Prostate gland (tissue), 2 donors: ENCODE measurements at regions not wholly inside any gene's neighbourhood (a gene's known extent, or its start where the extent isn't known, plus 50 kb on each side); places are given as distances from the start of the nearest gene placed in this dataset.

Experiments
- DNase-seq: peaks from one replicate; pipeline ENCODE4 v3.0.0-alpha.2; 2019; ENCODE audit warnings: low spot score
- H3K27ac ChIP-seq, 2 donors: fragments of 200-600 bp; sonication (generic); 2 replicates each; pipeline ENCODE4 v1.5.1; 2017 to 2019
- H3K27me3 ChIP-seq: fragments of 200-600 bp; sonication (generic); replicated peaks from 2 replicates; pipeline ENCODE4 v1.5.1; 2019; ENCODE audit not compliant: insufficient read depth
- H3K36me3 ChIP-seq, 2 donors: fragments of 200-600 bp; sonication (generic); 1 replicate in 1 of 2; 2 replicates in 1 of 2; pipeline versions ENCODE4 v1.5.1 to v1.8.1; 2017 to 2019
- H3K4me1 ChIP-seq: fragments of 200-600 bp; sonication (generic); replicated peaks from 2 replicates; pipeline ENCODE4 v1.5.1; 2019
- H3K4me3 ChIP-seq, 2 donors: fragments of 200-600 bp; sonication (generic); 2 replicates each; pipeline ENCODE4 v1.5.1; 2017 to 2019
- H3K9me3 ChIP-seq: fragments of 200-600 bp; sonication (generic); 2 replicates; pipeline ENCODE4 v1.5.1; 2017
- POLR2A ChIP-seq: fragments of 450-650 bp; IDR thresholded peaks from one replicate; pipeline ENCODE4 v1.6.1; 2016; ENCODE audit warnings: antibody characterized with exemption, mild to moderate bottlenecking
- POLR2AphosphoS5 ChIP-seq: sonication (generic); formaldehyde crosslinking; IDR thresholded peaks from one replicate; pipeline ENCODE4 v1.6.1; 2017; ENCODE audit warnings: antibody characterized with exemption
- WGBS: methylation state at CpG from one replicate; pipeline ENCODE4 v1.1.5; 2018; 5-methylcytosine and 5-hydroxymethylcytosine counted together
- intact Hi-C: fragments of 100-400 bp; cut with DNase I; formaldehyde crosslinking; loops from one replicate; pipeline ENCODE4 v1.14.2; 2022
- TF ChIP-seq, protein P1 (sequence below), 4 experiments: fragments of 200-600 bp in 2 of 4; fragments of 450-650 bp in 2 of 4; sonication (generic) in 2 of 4; IDR thresholded peaks; 1 replicate in 3 of 4; 2 replicates in 1 of 4; pipeline ENCODE4 v1.5.1; 2016 to 2019; ENCODE audit warnings: antibody characterized with exemption in 4 of 4, mild to moderate bottlenecking in 2 of 4, moderate library complexity in 2 of 4

DNA sequence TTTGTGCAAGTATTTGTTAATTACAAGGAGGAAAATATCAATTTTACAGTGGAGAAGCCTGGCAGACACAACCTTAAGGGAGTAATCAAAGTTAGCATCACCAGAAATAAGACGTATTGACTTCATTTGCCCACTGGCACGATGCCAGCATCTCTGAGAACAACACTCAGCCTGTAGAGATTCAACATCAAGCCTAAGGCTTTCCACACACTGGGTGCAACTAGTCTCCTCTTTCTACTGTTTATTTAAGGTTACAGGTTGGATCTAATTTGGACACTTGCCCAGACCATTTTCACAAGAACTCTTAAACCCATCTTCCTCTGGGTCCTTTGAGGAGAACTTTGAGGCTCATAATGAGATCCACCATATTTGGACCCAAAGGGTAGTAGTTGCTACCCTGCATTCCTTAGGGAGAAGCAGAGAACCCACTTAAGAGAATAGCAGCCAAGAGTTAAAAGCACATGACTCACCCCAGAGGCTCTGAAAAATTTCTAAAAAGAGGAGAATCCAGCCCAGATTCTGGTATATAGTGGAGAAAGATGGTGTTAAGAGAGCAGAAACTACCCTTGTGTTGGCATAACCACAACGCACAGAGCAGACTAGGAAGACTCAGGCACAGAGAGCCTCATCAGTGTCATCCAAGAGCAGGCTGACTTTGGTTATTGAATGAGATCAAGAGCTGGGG, 97.3 kb downstream of the CCDC71L start:
- Histone ChIP-seq H3K27me3 (no peaks in the 10 kb centered on the region), H3K27ac (no peak overlapping the region), H3K9me3 (no peaks in the 10 kb centered on the region), H3K4me3 (no peak overlapping the region), H3K36me3 (no peaks in the 10 kb centered on the region), H3K4me1 (no peaks in the 10 kb centered on the region)
- 48% methylated on average over 3 of the region's 3 CpGs for WGBS
- no peak for TF ChIP-seq POLR2A
- TF ChIP-seq POLR2AphosphoS5, result no peak
- TF ChIP-seq, protein P1, sequence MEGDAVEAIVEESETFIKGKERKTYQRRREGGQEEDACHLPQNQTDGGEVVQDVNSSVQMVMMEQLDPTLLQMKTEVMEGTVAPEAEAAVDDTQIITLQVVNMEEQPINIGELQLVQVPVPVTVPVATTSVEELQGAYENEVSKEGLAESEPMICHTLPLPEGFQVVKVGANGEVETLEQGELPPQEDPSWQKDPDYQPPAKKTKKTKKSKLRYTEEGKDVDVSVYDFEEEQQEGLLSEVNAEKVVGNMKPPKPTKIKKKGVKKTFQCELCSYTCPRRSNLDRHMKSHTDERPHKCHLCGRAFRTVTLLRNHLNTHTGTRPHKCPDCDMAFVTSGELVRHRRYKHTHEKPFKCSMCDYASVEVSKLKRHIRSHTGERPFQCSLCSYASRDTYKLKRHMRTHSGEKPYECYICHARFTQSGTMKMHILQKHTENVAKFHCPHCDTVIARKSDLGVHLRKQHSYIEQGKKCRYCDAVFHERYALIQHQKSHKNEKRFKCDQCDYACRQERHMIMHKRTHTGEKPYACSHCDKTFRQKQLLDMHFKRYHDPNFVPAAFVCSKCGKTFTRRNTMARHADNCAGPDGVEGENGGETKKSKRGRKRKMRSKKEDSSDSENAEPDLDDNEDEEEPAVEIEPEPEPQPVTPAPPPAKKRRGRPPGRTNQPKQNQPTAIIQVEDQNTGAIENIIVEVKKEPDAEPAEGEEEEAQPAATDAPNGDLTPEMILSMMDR (IDR thresholded peaks at IDR 0.05), result no peak
- intact Hi-C loops, result no loop called here
- no peak for DNase-seq

DNA sequence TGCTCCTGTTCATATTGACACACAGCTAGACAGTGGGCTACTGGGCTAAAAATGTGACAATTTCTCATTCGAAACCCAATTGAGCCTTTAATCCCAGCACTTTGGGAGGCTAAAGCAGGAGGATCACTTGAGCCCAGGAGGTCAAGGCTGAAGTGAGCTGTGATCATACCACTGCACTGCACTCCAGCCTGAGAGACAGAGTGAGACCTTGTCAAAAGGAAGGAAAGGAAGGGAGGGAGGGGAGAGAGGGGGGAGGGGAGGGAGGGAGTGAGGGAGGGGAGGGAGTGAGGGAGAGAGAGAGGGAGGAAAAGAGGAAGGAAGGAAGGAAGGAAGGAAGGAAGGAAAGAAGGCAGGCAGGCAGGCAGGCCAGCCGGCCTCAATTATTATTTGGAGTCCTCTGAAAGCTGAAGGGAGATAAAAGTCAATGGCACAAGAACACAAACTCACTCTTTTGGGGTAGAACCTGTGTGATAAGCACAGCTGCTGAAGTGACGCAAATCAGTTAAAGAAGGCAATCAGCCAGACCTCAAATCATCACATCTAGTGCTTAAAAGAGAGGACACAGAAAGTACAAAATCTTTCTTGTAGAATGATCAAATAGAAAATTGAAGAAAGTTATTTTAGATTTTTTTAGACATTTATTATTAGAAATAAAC, 98.1 kb downstream of the CCDC71L start:
- H3K27me3 ChIP-seq, result no peaks in the 10 kb centered on the region
- no peak overlapping the region for H3K4me3 ChIP-seq
- WGBS, result 88% methylated on average over 3 of the region's 3 CpGs
- no peaks in the 10 kb centered on the region for H3K4me1 ChIP-seq
- intact Hi-C loops, result no loop called here
- H3K36me3 ChIP-seq, result no peaks in the 10 kb centered on the region
- TF ChIP-seq POLR2A (no peak), POLR2AphosphoS5 (no peak)
- TF ChIP-seq, protein P1 (IDR thresholded peaks at IDR 0.05), result no peak
- no peak overlapping the region for H3K27ac ChIP-seq
- no peaks in the 10 kb centered on the region for H3K9me3 ChIP-seq
- DNase-seq, result no peak

DNA sequence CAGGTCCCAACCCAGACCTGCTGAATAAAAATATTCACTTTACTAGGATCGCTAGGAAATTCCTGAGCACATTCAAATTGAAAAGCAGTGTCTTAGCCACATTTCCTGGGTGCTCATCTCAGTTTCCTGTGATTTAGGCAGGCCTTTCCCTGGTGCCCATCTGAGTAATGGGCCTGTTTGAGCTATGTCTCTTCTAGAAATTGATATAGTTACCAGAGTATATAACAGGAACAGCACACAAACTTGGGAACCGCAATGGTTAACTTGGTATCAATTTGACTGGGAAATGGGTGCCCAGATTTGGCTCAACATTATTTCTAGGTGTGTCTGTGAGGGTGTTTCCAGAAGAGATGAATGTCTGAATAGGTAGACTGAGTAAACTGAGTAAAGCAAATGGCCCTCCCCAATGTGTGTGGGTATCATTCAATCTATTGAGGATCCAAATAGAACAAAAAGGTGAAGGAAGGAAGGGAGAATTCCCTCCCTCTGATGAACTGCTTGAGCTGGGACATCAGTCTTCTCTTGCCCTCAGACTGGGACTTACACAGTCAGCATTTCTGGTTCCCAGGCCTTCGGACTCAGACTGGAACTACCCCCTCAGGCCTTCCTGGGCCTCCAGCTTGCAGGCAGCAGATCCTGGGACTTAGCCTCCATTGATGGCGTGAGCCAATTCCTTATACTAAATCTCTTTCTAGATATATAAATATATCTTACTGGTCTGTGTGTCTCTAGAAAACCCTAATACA, 99.1 kb downstream of the CCDC71L start:
- no peak overlapping the region for H3K27ac ChIP-seq
- H3K9me3 ChIP-seq, result no peaks in the 10 kb centered on the region
- no peak for DNase-seq
- no peaks in the 10 kb centered on the region for H3K4me1 ChIP-seq
- no peaks in the 10 kb centered on the region for H3K36me3 ChIP-seq
- WGBS, result 100% methylated on average over 4 of the region's 4 CpGs
- H3K4me3 ChIP-seq, result no peak overlapping the region
- TF ChIP-seq POLR2A, result no peak
- TF ChIP-seq, protein P1 (IDR thresholded peaks at IDR 0.05), result no peak
- TF ChIP-seq POLR2AphosphoS5, result no peak
- intact Hi-C loops, result no loop called here
- no peaks in the 10 kb centered on the region for H3K27me3 ChIP-seq

DNA sequence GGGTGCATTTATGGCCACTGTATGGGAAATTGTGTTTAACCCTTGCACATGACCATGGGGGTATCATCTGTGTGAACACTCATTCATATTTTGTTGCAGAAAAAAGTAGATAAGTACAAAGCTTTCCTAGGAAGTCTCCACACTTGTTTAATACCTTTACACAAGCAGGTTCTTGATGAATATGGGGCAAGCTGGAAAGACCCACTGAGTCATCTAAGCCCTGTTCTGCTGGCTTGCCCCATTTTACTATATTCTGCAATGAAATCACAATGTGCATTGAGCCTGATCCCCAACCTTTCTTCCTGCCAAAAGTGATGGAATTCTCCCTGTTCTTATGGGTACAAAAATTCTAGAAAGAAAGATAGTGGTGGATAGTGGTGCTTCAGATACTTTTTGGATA, 99.8 kb downstream of the CCDC71L start:
- Histone ChIP-seq H3K9me3 (no peaks in the 10 kb centered on the region), H3K4me3 (no peak overlapping the region), H3K27ac (no peak overlapping the region), H3K36me3 (no peaks in the 10 kb centered on the region), H3K4me1 (no peaks in the 10 kb centered on the region), H3K27me3 (no peaks in the 10 kb centered on the region)
- no peak for DNase-seq
- intact Hi-C loops, result no loop called here
- TF ChIP-seq, protein P1 (IDR thresholded peaks at IDR 0.05), result no peak
- no peak for TF ChIP-seq POLR2A
- no peak for TF ChIP-seq POLR2AphosphoS5
